ENCODE measurements at regions not wholly inside any gene's neighbourhood (a gene's known extent, or its start where the extent isn't known, plus 50 kb on each side); places are given as distances from the start of the nearest gene placed in this dataset.
"Not testable (repeated sequence)": the region's sequence is repeated elsewhere in the genome, so short reads cannot be mapped to it uniquely, and the experiment has no call there.

DNA sequence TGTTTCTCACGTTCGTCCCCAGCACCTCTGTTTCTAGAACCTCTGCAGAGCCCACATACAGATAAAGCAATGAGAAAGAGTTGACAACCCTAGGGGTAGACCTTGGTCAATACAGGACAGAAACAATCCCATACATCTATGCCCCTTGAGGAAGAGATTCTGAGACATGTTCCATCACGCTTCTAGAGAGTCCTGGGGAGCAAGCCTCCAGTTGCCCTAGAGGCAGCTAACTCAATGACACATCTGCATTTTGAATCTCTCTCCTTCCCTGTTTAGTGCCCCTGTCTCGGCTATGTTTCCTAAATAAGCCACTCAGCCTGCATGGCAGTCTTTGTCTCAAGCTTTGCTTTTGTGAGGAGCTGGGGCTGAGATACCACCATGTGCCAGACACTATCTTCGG lies 435.3 kb downstream of the CD83 start:
- DNase-seq (ENCODE audit: low spot score), result no peak

GRCh38 chr6:14553515-14553914 lies 435.9 kb downstream of the CD83 start:
- no peak for DNase-seq (ENCODE audit: low spot score)

GRCh38 chr6:14555804-14556203 lies 438.2 kb downstream of the CD83 start:
- no peak for DNase-seq (ENCODE audit: low spot score)

GRCh38 chr6:14559746-14560536 lies 442.4 kb downstream of the CD83 start:
- DNase-seq (ENCODE audit: low spot score), result no peak

DNA sequence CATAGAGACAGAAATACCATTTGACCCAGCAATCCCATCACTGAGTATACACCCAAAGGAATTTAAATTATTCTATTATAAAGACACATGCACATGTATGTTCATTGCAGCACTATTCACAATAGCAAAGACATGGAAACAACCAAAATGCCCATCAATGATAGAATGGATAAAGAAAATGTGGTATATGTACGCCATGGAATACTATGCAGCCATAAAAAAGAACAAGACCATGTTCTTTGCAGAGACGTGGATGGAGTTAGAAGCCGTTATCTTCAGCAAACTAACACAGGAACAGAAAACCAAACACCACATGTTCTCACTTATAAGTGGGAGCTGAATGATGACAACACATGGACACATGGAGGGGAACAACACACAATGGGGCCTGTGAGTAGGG lies 444.0 kb downstream of the CD83 start:
- DNase-seq (ENCODE audit: low spot score), result not testable (repeated sequence)

DNA sequence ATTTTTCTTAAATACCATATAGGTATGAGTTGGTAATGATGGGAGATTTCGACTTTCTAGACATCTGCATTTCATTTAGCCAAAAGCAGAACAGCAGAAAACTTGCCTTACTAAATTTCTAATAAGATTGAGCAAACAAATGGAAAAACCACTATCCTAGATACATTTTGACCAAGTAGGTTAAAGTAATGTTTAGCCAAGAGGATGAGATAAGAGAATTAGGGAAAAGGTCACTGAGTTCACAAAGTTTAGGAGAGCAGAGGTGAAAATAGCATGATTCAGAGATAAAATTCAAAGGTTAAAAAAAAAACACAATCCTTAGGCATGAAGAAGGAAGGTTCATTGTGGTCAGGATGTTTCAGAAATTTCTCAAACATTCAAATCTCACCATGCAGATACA lies 450.3 kb downstream of the CD83 start:
- no peak for DNase-seq (ENCODE audit: low spot score)

GRCh38 chr6:14569394-14569793 lies 451.8 kb downstream of the CD83 start:
- DNase-seq (ENCODE audit: low spot score), result no peak

GRCh38 chr6:14569874-14570273 lies 452.3 kb downstream of the CD83 start:
- DNase-seq (ENCODE audit: low spot score), result not testable (repeated sequence)

DNA sequence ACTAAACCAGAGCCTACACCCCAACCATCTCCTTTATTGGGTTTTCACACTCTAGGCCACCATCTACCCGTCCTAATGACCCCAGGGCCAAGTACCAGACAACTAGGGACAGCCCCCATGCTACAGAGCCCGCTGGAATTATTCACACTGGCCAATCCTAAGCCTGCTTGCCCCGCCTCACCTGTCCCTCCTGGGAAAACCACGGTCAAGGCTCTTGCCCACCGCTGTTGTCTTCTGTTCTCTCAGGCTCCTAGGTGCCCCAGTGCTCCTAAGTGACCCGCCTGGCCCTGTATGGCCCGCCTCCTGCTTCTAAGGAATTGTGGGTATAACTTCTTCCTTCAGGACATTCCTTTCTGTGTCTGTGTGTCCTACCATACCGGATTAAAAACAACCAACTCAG lies 453.4 kb downstream of the CD83 start:
- DNase-seq (ENCODE audit: low spot score), result no peak

DNA sequence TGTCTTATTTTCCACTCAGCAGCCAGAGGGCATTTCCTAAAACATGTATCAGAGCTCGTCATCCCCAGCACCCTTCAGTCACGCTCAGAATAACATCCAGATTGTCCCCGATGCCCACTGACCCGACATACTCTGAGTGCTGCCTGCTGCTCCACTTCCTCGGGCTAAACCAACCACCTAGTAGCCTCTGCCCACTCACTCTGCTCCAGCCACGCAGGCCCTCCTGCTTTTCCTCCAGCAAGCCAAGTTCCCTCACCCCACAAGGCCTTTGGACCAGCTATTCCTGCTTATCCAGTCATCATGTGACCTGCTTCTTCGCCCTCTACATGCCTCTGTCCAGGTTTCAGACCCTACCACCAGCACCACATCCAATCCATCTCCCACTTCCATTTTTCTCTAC lies 454.2 kb downstream of the CD83 start:
- DNase-seq (ENCODE audit: low spot score), result no peak

DNA sequence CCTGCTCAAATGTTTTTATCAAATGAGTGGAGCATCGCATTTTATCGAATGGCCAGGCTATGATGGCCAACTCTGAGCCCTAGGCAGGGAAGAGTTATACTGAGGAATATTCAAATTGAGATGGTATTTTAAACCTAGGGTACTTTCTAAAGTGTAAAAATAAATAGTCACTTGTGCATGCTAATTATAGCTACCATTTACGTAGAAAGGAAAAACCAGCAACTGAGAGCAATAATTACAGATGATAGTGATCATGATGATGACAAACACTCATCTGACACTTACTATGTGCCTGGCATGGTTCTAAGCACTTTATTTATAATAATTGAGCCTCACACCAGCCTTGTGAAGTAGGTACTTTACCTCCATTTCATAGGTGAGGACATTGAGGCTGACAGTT lies 455.7 kb downstream of the CD83 start:
- no peak for DNase-seq (ENCODE audit: low spot score)

GRCh38 chr6:14573703-14574290 lies 456.2 kb downstream of the CD83 start:
- no peak for DNase-seq (ENCODE audit: low spot score)

GRCh38 chr6:14575961-14576360 lies 458.4 kb downstream of the CD83 start:
- DNase-seq (ENCODE audit: low spot score), result no peak

GRCh38 chr6:14578994-14579393 lies 461.4 kb downstream of the CD83 start:
- no peak for DNase-seq (ENCODE audit: low spot score)

- DNase-seq (ENCODE audit: low spot score), result no peak
These were observed 465.2 kb downstream of the CD83 start for GRCh38 chr6:14582749-14583148.

- no peak for DNase-seq (ENCODE audit: low spot score)
These were observed 466.3 kb downstream of the CD83 start for GRCh38 chr6:14583826-14584225.

GRCh38 chr6:14584450-14584849 lies 466.9 kb downstream of the CD83 start:
- DNase-seq (ENCODE audit: low spot score), result no peak

GRCh38 chr6:14585689-14586088 lies 468.1 kb downstream of the CD83 start:
- DNase-seq (ENCODE audit: low spot score), result no peak

GRCh38 chr6:14589175-14589574 lies 471.6 kb downstream of the CD83 start:
- no peak for DNase-seq (ENCODE audit: low spot score)

GRCh38 chr6:14590586-14590985 lies 473.0 kb downstream of the CD83 start:
- DNase-seq (ENCODE audit: low spot score), result no peak

- DNase-seq (ENCODE audit: low spot score), result no peak
These were observed 474.4 kb downstream of the CD83 start for GRCh38 chr6:14591998-14592397.

GRCh38 chr6:14593286-14593685 lies 475.7 kb downstream of the CD83 start:
- DNase-seq (ENCODE audit: low spot score), result no peak

DNA sequence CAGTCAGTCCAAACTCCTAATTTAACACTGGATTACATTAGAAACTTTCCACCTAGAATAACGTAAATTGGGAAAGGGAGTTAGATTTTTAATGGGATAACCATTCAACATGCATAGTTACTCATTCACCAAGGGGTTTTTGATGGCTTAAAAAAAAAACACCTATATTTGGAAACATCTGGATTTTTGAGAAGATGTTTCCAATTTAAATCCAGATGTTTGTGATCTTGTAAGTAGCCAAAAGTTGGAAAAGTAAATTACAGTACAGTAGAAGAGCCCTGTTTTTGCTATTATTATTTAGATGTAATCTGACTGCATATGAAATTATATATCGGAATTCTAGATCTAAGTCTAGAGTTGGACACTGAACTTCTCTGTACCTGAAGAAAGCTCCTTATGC lies 478.2 kb downstream of the CD83 start:
- DNase-seq (ENCODE audit: low spot score), result no peak

- DNase-seq (ENCODE audit: low spot score), result peak; percentile 10
These were observed 478.8 kb downstream of the CD83 start for GRCh38 chr6:14596410-14596809.
